ENCODE measurements at regions not wholly inside any gene's neighbourhood (a gene's known extent, or its start where the extent isn't known, plus 50 kb on each side); places are given as distances from the start of the nearest gene placed in this dataset.
"Not testable (repeated sequence)": the region's sequence is repeated elsewhere in the genome, so short reads cannot be mapped to it uniquely, and the experiment has no call there.

DNA sequence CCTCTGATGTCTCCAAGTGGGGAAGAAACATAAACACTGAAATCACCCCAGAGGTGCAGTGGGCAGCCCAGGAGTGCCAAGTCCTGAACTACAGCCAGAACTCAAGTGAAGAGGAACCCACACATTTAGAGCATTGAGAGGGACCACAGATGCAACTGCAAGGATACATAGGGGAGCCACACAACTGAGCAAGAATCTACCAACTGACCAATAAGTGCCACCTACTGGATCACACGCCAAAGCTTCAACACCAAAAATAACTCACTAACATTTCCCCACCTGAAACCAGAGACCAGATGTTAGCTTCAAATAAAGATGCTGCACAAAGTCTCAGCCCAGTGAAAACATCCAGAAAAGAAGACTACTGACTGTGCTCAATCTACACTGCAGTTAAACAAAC, 276.7 kb upstream of the GRIA3 start:
- no peak for DNase-seq

DNA sequence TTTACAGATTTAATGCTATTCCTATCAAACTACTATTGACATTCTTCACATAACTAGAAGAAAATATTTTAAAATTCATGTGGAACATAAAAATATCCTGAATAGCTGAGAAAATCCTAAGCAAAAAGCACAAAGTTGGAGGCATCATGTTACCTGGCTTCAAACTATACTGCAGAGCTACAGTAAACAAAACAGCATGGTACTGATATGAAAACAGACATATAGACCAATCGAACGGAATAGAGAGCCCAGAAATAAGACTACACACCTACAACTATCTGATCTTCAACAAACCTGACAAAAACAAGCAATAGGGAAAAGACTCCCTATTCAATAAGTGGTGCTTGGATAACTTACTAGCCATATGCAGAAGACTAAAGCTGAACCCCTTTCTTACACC, 273.4 kb upstream of the GRIA3 start:
- no peak for DNase-seq

DNA sequence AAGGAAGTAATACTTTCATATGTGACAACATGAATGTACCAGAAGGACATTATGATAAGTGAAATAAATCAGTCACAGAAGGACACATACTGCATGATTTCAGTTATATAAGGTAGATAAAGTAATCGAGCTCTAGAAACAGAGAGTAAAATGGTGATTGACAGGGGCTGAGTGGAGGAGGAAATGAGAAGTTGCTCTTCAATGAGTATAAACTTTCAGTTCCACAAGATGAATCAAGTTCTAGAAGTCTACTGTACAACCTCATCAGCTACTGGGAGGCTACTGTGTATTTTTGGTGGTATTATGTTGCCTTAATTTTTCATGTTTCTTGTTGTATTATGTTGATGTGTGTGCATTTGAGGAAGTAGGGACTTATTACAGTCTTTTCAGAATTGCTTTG, 270.9 kb upstream of the GRIA3 start:
- DNase-seq, result no peak

DNA sequence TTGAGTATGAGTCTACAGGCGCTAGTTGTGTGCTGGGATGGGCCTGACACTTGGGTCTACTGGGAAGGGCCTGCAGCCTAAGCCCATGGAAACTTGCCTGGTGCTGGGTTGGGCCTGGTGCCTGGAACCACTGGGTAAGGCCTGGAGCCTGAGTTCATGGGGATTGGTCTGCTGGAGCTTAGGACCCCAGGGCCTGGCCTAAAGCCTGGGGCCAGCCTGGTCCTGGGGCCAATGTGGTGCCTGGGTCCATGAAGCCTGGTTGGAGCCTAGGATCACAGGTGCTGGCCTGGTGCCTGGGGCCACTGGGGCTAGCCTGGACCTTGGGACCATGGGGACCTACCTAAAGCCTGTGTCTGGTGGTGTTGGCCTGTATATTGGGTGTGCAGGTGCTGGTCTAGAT, 270.3 kb upstream of the GRIA3 start:
- no peak for DNase-seq

DNA sequence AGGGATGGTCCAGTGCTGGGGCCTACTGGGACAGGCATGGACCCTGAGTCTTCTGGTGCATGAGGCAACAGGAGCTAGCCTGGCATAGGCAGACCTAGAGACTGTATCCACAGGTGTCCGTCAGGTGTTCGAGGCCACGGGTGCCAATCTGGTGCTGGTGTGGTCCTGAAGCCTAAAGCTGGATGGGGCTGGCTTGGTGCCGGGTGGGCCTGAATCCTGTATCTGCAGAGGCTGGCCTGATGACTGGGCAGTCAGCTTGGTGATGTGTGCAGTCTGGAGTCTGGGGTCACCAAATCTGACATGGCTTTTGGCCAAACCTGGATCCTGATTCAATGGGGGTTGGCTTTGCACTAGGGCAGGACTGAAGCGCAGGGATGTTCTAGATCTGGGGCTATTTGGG, 269.8 kb upstream of the GRIA3 start:
- no peak for DNase-seq

DNA sequence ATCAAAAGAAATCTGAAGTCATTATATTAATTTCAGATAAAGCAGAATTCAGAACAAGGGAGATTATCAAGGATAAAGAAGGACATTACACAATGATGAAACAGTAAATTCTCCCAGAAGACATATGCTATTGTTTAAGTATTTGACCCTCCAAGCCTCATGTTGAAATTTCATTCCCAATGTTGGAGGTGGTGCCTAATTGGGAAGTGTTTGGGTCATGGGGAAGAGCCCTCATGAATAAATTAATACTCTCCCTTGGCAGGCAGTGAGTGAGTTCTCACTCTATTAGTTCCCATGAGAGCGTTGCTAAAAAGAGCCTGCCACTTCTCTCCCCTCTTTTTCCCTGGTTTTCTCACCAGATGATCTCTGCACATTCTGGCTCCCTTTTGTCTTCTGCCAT, 249.9 kb upstream of the GRIA3 start:
- no peak for DNase-seq

DNA sequence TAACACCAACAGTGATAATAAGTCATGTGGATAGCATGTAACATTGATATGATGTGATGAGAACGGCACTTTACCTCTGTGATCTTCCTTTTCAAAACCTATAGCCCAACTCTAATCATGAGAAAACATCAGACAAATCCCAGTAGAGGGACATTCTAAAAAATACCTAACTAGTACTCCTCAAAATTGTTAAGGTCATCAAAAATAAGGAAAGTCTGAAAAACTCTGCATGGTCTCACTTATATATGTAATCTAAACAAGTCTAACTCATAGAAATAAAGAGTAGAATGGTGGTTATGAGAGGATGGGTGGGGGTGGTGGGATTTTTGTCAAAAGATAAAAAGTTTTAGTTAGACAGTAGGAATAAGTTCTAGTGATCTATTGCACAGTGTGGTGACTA, 243.9 kb upstream of the GRIA3 start:
- no peak for DNase-seq

DNA sequence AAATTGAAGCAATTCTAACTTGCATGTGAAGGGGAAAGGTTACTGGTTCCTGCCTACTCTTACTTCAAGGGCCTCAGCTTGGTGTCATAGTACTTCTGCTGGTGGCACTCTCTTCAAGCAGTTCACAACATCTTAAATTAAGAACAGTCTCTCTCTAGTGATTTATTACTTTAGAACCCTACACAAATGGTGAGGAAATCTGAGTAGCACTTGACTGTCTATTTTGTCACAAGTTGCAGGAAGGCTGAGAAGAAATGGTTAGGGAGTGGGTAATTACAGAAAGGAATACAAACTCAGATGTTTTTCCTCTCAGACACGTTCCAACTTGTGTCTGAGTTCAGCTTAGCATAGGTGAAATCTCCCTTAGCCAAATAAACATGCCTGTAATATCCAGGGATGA, 242.3 kb upstream of the GRIA3 start:
- DNase-seq, result peak; percentile 5

DNA sequence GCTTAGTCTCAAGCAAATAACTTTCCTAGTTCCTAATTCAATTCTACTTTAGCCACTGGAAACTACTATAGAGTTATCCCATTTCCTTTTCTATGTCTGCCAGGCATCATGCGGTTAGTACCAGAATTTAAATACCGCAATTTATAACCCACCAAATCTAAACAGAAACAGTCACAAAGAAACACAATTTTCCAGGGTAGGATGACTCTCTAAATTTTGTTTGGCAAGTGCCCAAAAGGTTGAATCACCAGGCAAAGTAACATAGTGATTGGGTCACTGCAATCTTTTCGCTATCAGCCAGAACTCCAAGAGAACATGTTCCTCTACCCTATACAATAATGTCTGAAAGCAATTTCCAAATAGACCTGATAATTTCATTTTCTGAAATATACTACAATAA, 240.2 kb upstream of the GRIA3 start:
- DNase-seq, result no peak

DNA sequence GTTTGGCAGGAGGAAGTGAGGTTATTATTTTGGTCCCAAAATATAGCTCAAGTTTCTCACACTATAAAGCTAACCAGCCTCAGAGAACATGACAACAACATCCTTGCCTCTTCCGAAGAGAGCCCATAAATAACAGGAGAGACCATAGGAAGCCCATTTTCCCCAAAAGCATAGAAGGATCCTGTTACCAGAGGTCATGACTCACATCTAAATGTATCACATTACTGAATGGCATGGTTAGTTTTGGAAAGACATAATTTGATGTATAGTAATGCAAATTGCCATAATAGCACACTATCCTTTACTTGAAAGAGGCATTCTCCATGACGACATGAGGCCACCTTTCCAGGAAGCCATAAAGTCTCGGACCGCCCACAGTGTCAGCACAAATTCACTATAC, 238.8 kb upstream of the GRIA3 start:
- no peak for DNase-seq

DNA sequence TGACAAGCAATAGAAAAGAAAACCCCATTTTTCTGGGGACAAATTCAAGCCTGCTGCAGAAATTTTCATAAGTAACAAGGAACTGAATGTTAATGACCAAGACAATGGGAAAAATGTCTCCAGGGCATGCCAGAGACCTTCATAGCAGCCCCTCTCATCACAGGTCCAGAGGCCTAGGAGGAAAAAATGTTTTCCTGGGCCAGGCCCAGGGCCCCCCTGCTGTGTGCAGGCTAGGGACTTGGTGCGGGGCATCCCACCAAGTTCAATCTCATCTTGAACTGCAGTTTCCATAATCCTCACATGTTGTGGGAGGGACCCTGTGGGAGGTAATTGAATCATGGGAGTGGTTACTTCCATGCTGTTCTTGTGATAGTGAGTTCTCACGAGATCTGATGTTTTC, 211.5 kb upstream of the GRIA3 start:
- no peak for DNase-seq

DNA sequence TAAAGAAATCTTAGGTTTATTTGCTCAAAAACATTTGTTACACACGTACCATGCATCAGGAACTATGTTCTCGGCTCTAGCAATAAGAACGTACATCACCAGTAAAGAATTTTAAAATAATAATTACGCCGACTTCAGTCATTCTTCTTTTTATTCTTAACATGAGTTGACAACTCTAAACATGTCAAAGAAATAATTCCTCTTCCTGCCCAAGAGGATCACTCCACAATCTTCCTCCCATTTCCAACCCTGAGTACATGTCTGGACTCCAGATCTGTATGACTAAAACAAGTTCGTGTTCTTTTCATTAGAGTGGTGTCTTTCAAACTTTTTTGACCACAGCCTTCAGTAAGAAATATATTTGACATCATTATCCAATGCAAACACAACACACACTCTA, 201.6 kb upstream of the GRIA3 start:
- DNase-seq, result no peak

DNA sequence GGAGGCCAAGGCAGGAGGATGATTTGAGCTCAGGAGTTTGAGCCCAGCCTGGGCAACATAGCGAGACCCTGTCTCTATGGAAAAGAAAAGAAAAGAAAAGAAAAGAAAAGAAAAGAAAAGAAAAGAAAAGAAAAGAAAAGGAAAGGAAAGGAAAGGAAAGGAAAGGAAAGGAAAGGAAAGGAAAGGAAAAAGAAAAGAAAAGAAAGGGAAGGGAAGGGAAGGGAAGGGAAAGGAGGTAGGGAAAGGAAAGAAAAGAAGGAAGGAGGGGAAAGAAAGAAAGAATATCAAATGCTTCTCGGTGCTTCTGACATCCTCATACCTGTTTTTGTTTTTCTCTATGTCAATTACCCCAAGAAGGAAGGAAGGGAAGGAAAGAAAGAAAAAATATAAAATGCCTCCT, 181.2 kb upstream of the GRIA3 start:
- not testable (repeated sequence) for DNase-seq

DNA sequence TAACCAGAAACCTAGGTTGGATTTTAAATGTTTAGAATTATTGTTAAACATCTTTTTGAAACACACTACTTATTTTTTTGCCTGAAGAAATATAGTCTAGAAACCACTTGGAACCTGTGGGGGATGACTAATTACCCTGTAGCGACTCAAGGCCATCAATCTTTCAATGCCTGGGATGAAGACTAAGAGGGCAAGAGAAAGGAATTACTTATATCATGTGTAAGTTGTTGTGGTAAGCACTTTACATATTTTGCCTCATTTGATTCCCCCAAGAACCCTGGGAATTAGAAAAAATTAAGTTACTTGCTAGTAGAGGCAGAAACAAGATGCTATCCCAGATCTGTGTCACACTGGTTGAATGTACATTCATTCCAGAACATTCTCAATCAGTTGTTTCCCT, 170.9 kb upstream of the GRIA3 start:
- no peak for DNase-seq

DNA sequence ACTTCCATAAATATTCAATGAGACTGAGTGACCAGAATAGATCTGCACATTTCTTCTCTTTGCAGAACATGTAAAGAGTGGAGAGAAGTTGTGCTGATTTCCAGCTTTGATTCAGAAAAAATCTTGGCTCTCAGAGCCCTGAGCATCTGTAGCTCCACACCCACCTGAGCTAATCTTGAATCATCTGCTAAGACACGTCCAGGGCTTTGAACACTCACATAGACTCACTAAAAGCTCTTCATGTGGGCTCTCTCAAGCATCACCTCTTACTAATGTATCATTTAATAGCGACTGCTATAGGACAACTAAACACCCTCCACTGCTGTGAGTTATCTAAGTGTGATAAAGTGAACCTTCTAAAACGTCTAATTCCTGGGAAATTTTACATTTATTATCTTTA, 147.7 kb upstream of the GRIA3 start:
- DNase-seq, result no peak

DNA sequence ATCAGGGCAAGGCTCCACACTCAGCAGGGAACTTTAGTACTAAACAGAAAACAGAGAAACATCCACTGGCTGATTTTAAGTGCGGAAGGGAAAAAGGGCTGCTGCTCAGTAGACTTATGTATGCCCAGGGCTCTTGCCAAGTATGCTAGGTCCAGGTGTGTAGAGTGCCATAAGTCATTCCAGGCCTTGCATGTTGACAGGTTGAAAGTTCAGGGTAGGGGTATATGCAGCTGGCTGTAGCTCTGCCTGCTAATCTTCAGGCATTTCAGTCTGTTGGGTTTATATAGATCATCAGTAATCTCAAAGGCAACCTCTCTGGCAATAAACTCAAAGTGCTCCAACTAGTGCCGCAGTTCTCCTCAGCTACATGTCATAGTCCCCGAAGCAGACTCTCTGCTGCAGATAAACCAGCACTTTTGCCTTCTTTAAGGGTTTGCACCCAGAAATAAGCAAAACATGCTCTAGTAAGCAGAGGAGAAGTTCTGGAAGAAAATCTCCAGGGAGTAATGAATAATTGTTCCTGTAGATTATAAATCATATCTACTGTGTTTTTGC, 134.9 kb upstream of the GRIA3 start:
- no peak for DNase-seq

DNA sequence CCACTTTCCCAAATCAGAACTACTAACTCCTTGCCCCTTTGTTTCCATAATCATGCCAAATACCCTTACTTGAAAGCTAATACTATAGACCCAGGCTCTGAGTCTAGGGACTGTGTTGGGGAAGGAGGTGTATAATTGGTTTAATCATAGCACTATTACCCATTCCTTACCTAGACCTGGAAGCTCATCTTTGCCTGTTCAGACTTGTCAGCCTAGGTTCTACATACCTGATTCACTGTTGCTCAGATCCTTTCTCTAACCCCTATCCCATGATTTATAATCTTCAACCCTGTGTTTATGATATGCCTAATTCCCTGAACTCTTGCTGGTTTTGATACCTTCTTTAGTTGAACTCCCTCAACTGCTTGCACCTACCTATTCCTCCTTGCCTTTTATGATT, 123.1 kb upstream of the GRIA3 start:
- no peak for DNase-seq

DNA sequence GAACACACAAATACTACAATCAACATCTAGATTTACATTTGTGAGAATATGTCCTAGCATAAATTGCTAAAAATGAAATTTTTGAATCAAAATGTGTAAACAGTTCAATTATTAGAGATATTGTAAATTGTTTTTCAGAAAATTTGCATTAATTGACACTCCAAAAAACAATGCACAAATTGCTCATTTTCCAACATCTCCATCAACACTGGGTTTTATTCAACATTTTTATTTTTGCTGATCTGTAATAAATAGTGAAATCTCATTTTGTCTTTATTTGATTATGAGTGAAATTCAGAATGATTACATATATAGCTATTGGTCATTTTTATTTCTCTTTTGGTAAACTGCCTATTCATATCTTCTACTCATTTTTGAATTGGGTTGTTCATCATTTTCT, 120.0 kb upstream of the GRIA3 start:
- DNase-seq, result no peak

DNA sequence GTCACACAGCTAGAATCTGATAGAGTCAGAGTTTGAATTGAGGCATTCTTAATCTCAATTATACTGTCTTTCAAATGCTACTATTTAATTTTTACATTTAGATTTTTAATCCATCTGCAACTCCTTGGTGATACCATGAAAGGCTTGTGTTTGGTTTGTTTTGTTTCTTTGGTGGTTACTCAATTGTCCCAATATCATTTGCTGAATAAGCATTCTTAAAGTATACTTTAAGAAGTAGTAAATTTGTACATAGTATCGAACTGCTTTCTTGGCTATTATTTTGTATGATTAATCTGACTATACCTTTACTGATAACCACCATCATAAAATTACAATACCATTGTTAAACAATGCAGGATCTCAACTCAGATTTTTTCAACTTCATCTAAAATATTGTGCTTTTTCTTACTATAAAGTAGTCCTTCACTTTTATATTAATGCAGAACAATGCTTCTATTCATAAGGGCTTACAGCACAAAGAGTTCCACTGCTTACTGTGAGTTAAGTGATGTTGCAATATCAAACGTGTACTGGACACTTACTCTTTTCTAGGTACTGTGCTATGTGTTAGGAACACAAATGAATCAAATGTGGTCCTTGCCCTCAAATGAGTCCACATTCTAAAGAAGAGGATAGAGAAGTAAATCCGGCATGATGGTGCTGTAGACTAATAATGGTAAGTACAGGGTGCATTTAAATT, 111.2 kb upstream of the GRIA3 start:
- DNase-seq, result no peak

DNA sequence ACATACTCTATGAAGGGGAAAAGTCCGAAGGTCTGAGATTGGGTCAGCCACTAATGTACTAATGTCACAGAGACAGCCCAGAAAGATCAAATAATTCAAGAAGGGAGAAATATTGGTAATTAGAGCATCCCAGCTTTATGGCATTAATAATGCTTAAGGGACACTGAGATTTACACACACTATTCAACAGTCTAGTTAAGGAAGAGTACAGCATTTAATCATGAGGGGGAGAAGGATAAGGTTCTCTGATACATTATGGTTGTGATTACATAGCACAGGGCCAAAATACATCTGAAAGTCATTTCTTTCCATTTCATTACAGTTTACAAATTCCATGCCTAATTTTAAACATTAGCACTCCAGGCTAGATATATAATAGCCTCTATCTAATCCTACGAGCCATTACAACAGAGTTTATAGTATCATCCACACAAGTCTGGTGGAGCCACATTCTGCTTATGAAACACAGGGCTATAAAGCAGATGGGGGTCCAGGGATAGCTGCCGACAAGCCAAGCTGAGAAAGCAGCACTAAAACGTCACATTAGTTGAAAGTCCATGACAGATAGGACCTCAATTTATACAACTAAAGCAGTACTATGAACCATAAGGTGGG, 108.0 kb upstream of the GRIA3 start:
- DNase-seq, result no peak

DNA sequence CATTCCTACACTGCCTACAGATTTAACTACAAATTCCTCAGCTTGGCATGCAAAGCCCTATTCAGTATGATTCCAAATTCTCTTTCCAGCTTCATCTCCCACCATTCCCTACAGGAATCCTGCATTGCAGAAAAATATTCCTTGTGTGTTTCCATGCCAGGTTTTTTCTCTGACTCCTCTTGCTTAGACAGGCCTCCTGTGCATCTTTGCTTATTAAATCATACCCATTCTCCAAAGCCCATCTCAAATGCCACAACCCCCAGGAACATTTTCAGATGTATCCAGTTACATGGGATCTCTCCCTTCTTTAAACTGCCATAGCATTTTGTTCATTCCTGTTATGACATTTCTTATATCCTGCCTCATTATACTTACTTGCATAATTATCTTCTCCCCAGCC, 106.4 kb upstream of the GRIA3 start:
- DNase-seq, result no peak

DNA sequence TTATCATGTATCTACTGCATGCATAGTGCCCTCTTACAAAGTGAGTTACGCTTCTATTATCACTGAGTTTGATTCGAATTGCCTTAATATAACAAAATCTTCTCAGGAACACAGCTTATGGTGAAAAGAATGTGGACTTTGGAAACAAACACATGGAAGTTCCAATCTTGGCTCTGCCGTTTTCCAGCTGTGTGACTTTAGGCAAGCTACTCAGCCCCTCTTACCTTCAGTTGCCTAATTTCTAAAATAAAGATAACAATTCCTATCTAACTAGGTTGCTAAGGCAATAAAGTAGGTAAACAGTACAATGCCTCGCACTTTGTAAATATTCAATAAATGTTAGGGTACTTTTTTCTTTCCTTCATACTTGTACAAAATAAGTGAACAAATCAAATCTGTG, 104.0 kb upstream of the GRIA3 start:
- DNase-seq, result no peak

DNA sequence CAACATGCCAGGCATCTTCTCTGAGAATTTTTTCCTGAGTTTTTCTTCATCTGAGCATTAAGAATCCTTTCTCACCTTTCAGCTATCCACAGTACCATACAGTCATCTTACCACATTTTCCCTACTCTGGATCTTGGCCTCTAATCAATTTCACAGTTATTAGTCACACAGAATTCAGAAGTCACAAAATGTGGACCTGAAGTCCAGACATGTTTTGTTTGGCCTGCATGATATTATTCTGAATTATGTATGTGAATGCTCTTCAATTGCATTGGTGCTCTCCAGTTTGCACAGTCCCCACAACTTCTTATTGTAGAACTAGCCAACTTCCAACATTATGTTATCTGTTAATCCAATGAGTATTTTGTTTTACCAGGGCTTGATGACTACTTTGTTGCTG, 102.3 kb upstream of the GRIA3 start:
- no peak for DNase-seq

DNA sequence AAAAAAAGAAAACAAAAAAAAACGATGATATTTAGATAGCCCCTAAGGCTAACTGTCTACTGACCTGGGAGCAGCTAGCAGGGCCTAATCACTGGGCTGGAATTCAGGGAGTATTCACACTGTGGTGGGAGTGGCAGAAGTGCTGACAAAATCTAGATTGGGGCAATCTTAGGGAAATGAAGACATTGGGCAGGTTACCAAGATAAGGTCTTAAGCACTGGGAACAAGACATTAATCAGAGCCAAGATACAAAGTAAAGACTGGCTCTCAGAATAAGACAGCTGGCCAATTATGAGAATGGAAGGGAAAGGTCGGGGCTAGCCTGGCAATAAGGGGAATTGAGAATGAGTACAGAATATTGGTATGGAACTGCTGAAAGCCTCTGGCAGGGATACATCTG, 100.2 kb upstream of the GRIA3 start:
- DNase-seq, result no peak

All from renal pelvis (tissue), 1 donor.